Esophagus muscularis mucosa (tissue), 4 donors: ENCODE measurements at regions not wholly inside any gene's neighbourhood (a gene's known extent, or its start where the extent isn't known, plus 50 kb on each side); places are given as distances from the start of the nearest gene placed in this dataset.

Source experiments
- DNase-seq: peaks from one replicate; pipeline ENCODE4 v3.0.0-alpha.2; 2017; ENCODE audit errors: extremely low spot score
- H3K27ac ChIP-seq, 4 donors: fragments of 200-600 bp; sonication (generic); replicated peaks in 1 of 4; 1 replicate in 3 of 4; 2 replicates in 1 of 4; pipeline ENCODE4 v1.5.1; 2016 to 2019; ENCODE audit warnings: mild to moderate bottlenecking in 1 of 4
- H3K27me3 ChIP-seq, 4 donors: fragments of 200-600 bp; sonication (generic); one replicate each; pipeline versions ENCODE4 v1.5.1 to v1.6.0; 2016 to 2019
- H3K36me3 ChIP-seq, 4 donors: fragments of 200-600 bp; sonication (generic); one replicate each; pipeline ENCODE4 v1.5.1; 2016 to 2019
- H3K4me1 ChIP-seq, 4 donors: fragments of 200-600 bp; sonication (generic); one replicate each; pipeline ENCODE4 v1.5.1; 2016 to 2019
- H3K4me3 ChIP-seq, 4 donors: fragments of 200-600 bp; sonication (generic); 1 replicate in 2 of 4; 2 replicates in 2 of 4; pipeline ENCODE4 v1.5.1; 2016 to 2019; ENCODE audit warnings: mild to moderate bottlenecking in 4 of 4, moderate library complexity in 1 of 4
- H3K9me3 ChIP-seq, 4 donors: fragments of 200-600 bp; sonication (generic); 1 replicate in 3 of 4; 2 replicates in 1 of 4; pipeline ENCODE4 v1.5.1; 2016 to 2019
- EP300 ChIP-seq: sonication (generic); formaldehyde crosslinking; IDR thresholded peaks from one replicate; pipeline ENCODE4 v1.6.1; 2017; ENCODE audit warnings: antibody characterized with exemption
- POLR2A ChIP-seq: fragments of 450-650 bp; IDR thresholded peaks from one replicate; pipeline ENCODE4 v1.6.1; 2017; ENCODE audit warnings: antibody characterized with exemption, moderate library complexity, mild to moderate bottlenecking, low read depth
- POLR2AphosphoS5 ChIP-seq, 2 donors: sonication (generic); formaldehyde crosslinking; IDR thresholded peaks; one replicate each; pipeline ENCODE4 v1.6.1; 2017; ENCODE audit warnings: antibody characterized with exemption in 2 of 2
- WGBS: methylation state at CpG from one replicate; pipeline ENCODE4 v1.1.5; 2018; 5-methylcytosine and 5-hydroxymethylcytosine counted together
- intact Hi-C: fragments of 100-400 bp; cut with DNase I; formaldehyde crosslinking; loops from one replicate; pipeline ENCODE4 v1.15.1; 2023
- TF ChIP-seq, protein P1 (sequence below), 3 experiments: fragments of 200-600 bp in 2 of 3; fragments of 450-650 bp in 1 of 3; sonication (generic) in 2 of 3; IDR thresholded peaks; one replicate each; pipeline ENCODE4 v1.5.1; 2017 to 2019; ENCODE audit warnings: antibody characterized with exemption in 3 of 3, mild to moderate bottlenecking in 2 of 3, moderate library complexity in 1 of 3

DNA sequence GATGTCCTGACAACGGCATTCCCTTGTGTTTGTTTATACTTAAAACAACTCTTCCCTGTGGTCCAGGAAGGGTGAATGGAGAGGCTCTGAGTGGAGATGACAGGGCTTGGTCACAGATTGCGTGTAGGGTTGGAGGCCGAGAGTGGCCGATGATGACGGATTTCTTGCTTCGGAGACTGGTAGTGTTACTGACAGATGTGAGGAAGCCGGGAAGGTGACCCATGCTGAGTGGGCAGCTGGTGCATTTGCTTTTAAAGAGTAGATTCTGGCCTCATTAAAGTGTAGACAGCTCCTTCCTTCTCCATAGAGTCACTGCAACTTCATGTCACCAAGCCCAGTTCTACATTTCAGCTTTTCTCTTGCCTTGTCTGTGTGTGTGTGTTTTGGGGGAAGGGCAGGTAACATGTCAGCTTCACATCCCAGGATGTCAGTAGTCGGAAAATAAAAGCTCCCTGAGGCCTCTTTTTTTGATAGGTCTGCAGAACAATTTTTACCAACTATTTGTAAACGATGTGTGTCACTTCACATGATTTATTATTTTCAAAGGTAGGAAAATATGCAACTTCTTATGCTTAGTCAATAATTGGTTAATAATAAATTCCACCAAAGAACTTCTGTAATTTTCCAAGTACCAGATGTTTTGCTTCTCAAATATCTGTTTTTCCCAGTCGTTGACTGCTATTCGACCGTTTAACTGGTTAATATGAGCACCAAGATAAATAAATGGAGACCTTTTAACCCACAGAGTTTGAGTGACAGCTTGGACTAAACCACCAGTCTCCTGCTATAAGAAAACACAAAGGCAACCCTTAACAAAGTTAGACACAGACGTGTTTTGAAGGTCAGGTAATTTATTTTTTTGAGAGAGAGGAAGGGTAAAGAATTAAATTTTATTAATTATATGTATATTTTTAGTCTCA lies 436.9 kb downstream of the SLC4A3 start:
- intact Hi-C loops, result no loop called here
- Histone ChIP-seq H3K36me3 (no peaks in the 10 kb centered on the region), H3K27me3 (peaks cover 0 to 5% (median 0%) of the 10 kb centered on the region in 4 donors), H3K4me3 (no peak overlapping the region), H3K27ac (no peak overlapping the region), H3K9me3 (no peaks in the 10 kb centered on the region), H3K4me1 (no peaks in the 10 kb centered on the region)
- no peak for DNase-seq
- WGBS, result 53% methylated on average over 12 of the region's 13 CpGs
- TF ChIP-seq EP300 (no peak), POLR2A (no peak), POLR2AphosphoS5 (IDR thresholded peaks at IDR 0.05) (no peak)
- TF ChIP-seq, protein P1, sequence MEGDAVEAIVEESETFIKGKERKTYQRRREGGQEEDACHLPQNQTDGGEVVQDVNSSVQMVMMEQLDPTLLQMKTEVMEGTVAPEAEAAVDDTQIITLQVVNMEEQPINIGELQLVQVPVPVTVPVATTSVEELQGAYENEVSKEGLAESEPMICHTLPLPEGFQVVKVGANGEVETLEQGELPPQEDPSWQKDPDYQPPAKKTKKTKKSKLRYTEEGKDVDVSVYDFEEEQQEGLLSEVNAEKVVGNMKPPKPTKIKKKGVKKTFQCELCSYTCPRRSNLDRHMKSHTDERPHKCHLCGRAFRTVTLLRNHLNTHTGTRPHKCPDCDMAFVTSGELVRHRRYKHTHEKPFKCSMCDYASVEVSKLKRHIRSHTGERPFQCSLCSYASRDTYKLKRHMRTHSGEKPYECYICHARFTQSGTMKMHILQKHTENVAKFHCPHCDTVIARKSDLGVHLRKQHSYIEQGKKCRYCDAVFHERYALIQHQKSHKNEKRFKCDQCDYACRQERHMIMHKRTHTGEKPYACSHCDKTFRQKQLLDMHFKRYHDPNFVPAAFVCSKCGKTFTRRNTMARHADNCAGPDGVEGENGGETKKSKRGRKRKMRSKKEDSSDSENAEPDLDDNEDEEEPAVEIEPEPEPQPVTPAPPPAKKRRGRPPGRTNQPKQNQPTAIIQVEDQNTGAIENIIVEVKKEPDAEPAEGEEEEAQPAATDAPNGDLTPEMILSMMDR (IDR thresholded peaks at IDR 0.05), result no peak

DNA sequence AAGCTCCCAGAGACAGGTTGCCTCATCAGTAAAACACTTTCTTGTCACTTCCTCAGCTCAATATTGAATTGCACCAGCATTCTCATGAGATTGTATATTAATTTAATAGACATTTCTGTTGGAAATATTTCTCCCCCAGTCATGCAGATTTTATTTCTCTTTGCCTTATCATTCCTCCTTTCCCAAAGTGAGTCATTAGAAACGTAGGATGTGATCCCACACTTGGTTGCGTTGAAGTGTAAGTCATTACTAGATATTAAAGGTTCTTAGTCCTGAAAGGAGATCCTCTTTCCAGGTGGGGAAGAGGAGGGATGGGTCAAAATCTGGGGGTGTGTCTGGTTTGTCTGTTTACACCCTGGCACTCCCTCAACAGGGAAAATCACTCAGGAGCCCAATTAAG lies 438.2 kb downstream of the SLC4A3 start:
- TF ChIP-seq, protein P1 (IDR thresholded peaks at IDR 0.05), result no peak
- TF ChIP-seq POLR2AphosphoS5 (IDR thresholded peaks at IDR 0.05) (no peak), POLR2A (no peak), EP300 (no peak)
- no peak for DNase-seq
- Histone ChIP-seq H3K27me3 (peaks cover 0 to 3% (median 0%) of the 10 kb centered on the region in 4 donors), H3K4me1 (no peaks in the 10 kb centered on the region), H3K4me3 (no peak overlapping the region), H3K27ac (no peak overlapping the region), H3K9me3 (no peaks in the 10 kb centered on the region), H3K36me3 (no peaks in the 10 kb centered on the region)
- 85% methylated on average over 2 of the region's 2 CpGs for WGBS
- intact Hi-C loops, result no loop called here

DNA sequence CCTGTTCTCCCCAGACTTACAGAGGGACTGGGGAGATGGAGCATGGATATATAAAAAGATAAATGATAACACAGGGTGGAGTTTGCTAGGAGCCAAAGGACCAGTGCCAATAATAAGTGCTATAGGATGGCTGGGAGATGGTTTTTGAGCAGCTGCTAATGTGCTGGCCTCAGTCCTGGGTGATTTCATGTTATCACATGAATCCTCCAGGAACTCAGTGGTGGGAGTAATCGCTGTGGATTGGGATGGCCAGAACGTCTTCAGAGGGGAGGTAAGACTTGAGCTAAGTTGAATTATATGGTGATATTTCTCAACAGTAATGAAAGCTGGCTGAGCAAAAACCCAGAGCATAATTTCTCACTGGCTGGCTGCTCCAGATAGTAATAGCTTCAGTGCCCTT lies 441.4 kb downstream of the SLC4A3 start:
- Histone ChIP-seq H3K4me1 (no peaks in the 10 kb centered on the region), H3K27ac (no peak overlapping the region), H3K36me3 (no peaks in the 10 kb centered on the region), H3K4me3 (no peak overlapping the region), H3K27me3 (peaks cover 0 to 3% (median 0%) of the 10 kb centered on the region in 4 donors), H3K9me3 (no peaks in the 10 kb centered on the region)
- no peak for DNase-seq
- no peak for TF ChIP-seq EP300
- TF ChIP-seq, protein P1 (IDR thresholded peaks at IDR 0.05), result no peak
- no peak for TF ChIP-seq POLR2A
- TF ChIP-seq POLR2AphosphoS5 (IDR thresholded peaks at IDR 0.05), result no peak
- WGBS, result 53% methylated on average over 2 of the region's 2 CpGs
- intact Hi-C loops, result no loop called here

- Histone ChIP-seq H3K4me1 (no peaks in the 10 kb centered on the region), H3K27ac (no peak overlapping the region), H3K4me3 (no peak overlapping the region), H3K9me3 (no peaks in the 10 kb centered on the region), H3K27me3 (peaks cover 0 to 12% (median 0%) of the 10 kb centered on the region in 4 donors), H3K36me3 (no peaks in the 10 kb centered on the region)
- WGBS, result 94% methylated on average over 1 of the region's 1 CpG
- TF ChIP-seq POLR2AphosphoS5 (IDR thresholded peaks at IDR 0.05) (no peak), EP300 (no peak)
- TF ChIP-seq, protein P1 (IDR thresholded peaks at IDR 0.05), result no peak
- intact Hi-C loops, result no loop called here
- DNase-seq, result no peak
These were observed 442.9 kb downstream of the SLC4A3 start for GRCh38 chr2:220070349-220070748.
